Neural cell (in vitro differentiated cells): ENCODE measurements at regions not wholly inside any gene's neighbourhood (a gene's known extent, or its start where the extent isn't known, plus 50 kb on each side); places are given as distances from the start of the nearest gene placed in this dataset.

Experiments
- H2AFZ ChIP-seq: fragments of 200-600, 300-800 bp; sonication (generic), shearing (Covaris generic); 2 replicates; pipeline ENCODE4 v1.6.0; 2014; ENCODE audit warnings: low read depth, mild to moderate bottlenecking, antibody characterized with exemption, low read length, moderate library complexity
- H3F3A ChIP-seq: fragments of 200-600 bp; shearing (Covaris generic); 2 replicates; pipeline ENCODE4 v1.6.1; 2016; ENCODE audit warnings: mild to moderate bottlenecking, moderate library complexity, mixed read lengths, antibody characterized with exemption, low read length; ENCODE audit not compliant: insufficient read depth, poor library complexity, severe bottlenecking
- H3K27ac ChIP-seq: fragments of 200-600, 300-800 bp; sonication (generic), shearing (Covaris generic); 2 replicates; pipeline ENCODE4 v1.5.1; 2014; ENCODE audit warnings: mild to moderate bottlenecking, low read length, moderate library complexity
- H3K27me3 ChIP-seq: fragments of 300-800, 200-600 bp; sonication (generic), shearing (Covaris generic); 2 replicates; pipeline ENCODE4 v1.6.0; 2014; ENCODE audit warnings: mild to moderate bottlenecking, low read depth, low read length, moderate library complexity; ENCODE audit not compliant: insufficient read depth
- H3K36me3 ChIP-seq: fragments of 300-800, 200-600 bp; sonication (generic), shearing (Covaris generic); 2 replicates; pipeline ENCODE4 v1.5.1; 2014; ENCODE audit warnings: mild to moderate bottlenecking, antibody characterized with exemption, low read length, moderate library complexity; ENCODE audit not compliant: insufficient read depth
- H3K4me2 ChIP-seq: fragments of 300-800, 200-600 bp; sonication (generic), shearing (Covaris generic); 2 replicates; pipeline ENCODE4 v1.6.0; 2014; ENCODE audit warnings: mild to moderate bottlenecking, low read length
- H3K4me3 ChIP-seq: fragments of 300-800, 200-600 bp; sonication (generic), shearing (Covaris generic); 2 replicates; pipeline ENCODE4 v1.5.1; 2014; ENCODE audit warnings: mild to moderate bottlenecking, low read length, moderate library complexity
- H3K79me2 ChIP-seq: fragments of 200-600 bp; shearing (Covaris generic); replicated peaks from 2 replicates; pipeline ENCODE4 v1.6.0; 2014; ENCODE audit warnings: mild to moderate bottlenecking, low read length, moderate library complexity; ENCODE audit not compliant: insufficient read depth
- H3K9ac ChIP-seq: fragments of 300-800, 200-600 bp; sonication (generic), shearing (Covaris generic); 2 replicates; pipeline ENCODE4 v1.6.1; 2016; ENCODE audit warnings: mild to moderate bottlenecking, low read length, mixed read lengths
- H3K9me2 ChIP-seq: fragments of 200-600 bp; shearing (Covaris generic); 2 replicates; pipeline ENCODE4 v1.6.1; 2016; ENCODE audit warnings: mild to moderate bottlenecking, low read length, mixed read lengths; ENCODE audit not compliant: insufficient read depth
- H3K9me3 ChIP-seq: fragments of 200-600, 300-800 bp; sonication (generic), shearing (Covaris generic); 2 replicates; pipeline ENCODE4 v1.6.1; 2016; ENCODE audit warnings: mild to moderate bottlenecking, mixed run types, low read length, moderate library complexity, mixed read lengths
- H4K20me1 ChIP-seq: fragments of 200-600 bp; shearing (Covaris generic); 2 replicates; pipeline ENCODE4 v1.6.1; 2016; ENCODE audit warnings: mild to moderate bottlenecking, mixed run types; ENCODE audit not compliant: insufficient read depth
- EP300 ChIP-seq: fragments of 450-650 bp; conservative IDR thresholded peaks from 2 replicates; pipeline ENCODE4 v1.6.1; 2014; ENCODE audit warnings: antibody characterized with exemption, mild to moderate bottlenecking, moderate library complexity; ENCODE audit not compliant: poor library complexity, severe bottlenecking
- EZH2 ChIP-seq: fragments of 200-600, 300-800 bp; shearing (Covaris generic), sonication (generic); IDR thresholded peaks from 2 replicates; pipeline ENCODE4 v1.6.1; 2014; ENCODE audit warnings: antibody characterized with exemption, low read length, borderline replicate concordance, mild to moderate bottlenecking; ENCODE audit not compliant: insufficient read depth, poor library complexity, severe bottlenecking
- MXI1 ChIP-seq: fragments of 450-650 bp; conservative IDR thresholded peaks from 2 replicates; pipeline ENCODE4 v1.6.1; 2014; ENCODE audit warnings: antibody characterized with exemption, mild to moderate bottlenecking; ENCODE audit not compliant: poor library complexity, severe bottlenecking
- POLR2AphosphoS5 ChIP-seq: IDR thresholded peaks from 2 replicates; pipeline ENCODE4 v1.6.1; 2012
- RAD21 ChIP-seq: fragments of 450-650 bp; conservative IDR thresholded peaks from 2 replicates; pipeline ENCODE4 v1.6.1; 2014; ENCODE audit warnings: antibody characterized with exemption, mild to moderate bottlenecking, moderate library complexity
- REST ChIP-seq: IDR thresholded peaks from 2 replicates; pipeline ENCODE4 v1.6.1; 2012; ENCODE audit warnings: borderline replicate concordance
- SMC3 ChIP-seq: fragments of 450-650 bp; conservative IDR thresholded peaks from 2 replicates; pipeline ENCODE4 v1.6.1; 2014; ENCODE audit warnings: antibody characterized with exemption, mild to moderate bottlenecking, moderate library complexity; ENCODE audit not compliant: poor library complexity
- TAF1 ChIP-seq: IDR thresholded peaks from 2 replicates; pipeline ENCODE4 v1.6.1; 2012; ENCODE audit warnings: low read depth
- TF ChIP-seq, protein P1 (sequence below): fragments of 450-650 bp; IDR thresholded peaks from 2 replicates; pipeline ENCODE4 v1.5.1; 2014; ENCODE audit warnings: antibody characterized with exemption, mild to moderate bottlenecking, moderate library complexity; ENCODE audit not compliant: poor library complexity, severe bottlenecking

DNA sequence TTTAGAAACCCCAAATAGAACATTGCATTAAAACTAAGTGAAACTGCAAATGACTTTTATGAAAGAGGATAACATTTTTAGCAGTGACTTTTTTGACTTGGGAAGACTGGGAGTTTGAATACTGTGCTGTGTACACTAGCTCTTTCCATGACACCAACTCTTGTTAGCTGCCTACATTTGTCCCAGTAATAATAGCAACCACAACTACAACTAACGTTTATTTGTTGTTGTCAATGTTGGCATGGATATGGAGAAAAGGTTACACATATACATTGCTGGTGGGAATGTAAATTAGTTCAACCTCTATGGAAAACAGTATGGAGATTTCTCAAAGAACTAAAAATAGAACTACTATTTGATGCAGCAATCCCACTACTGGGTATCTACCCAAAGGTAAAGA lies 329.6 kb upstream of the ADAMTS9 start (continued):
- TF ChIP-seq, protein P1, sequence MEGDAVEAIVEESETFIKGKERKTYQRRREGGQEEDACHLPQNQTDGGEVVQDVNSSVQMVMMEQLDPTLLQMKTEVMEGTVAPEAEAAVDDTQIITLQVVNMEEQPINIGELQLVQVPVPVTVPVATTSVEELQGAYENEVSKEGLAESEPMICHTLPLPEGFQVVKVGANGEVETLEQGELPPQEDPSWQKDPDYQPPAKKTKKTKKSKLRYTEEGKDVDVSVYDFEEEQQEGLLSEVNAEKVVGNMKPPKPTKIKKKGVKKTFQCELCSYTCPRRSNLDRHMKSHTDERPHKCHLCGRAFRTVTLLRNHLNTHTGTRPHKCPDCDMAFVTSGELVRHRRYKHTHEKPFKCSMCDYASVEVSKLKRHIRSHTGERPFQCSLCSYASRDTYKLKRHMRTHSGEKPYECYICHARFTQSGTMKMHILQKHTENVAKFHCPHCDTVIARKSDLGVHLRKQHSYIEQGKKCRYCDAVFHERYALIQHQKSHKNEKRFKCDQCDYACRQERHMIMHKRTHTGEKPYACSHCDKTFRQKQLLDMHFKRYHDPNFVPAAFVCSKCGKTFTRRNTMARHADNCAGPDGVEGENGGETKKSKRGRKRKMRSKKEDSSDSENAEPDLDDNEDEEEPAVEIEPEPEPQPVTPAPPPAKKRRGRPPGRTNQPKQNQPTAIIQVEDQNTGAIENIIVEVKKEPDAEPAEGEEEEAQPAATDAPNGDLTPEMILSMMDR: no peak

- no peak overlapping the region for H3K9ac ChIP-seq
- H3K27ac ChIP-seq: no peak overlapping the region
- H3K79me2 ChIP-seq: no peaks in the 10 kb centered on the region
- no peaks in the 10 kb centered on the region for H4K20me1 ChIP-seq
- H3K9me2 ChIP-seq: no peaks in the 10 kb centered on the region
- TF ChIP-seq EZH2 (no peak), POLR2AphosphoS5 (no peak), RAD21 (no peak), MXI1 (no peak), REST (no peak), TAF1 (no peak), EP300 (no peak), SMC3 (no peak)
- TF ChIP-seq, protein P1: no peak
- no peaks in the 10 kb centered on the region for H3K27me3 ChIP-seq
- no peak overlapping the region for H2AFZ ChIP-seq
- H3K9me3 ChIP-seq: no peaks in the 10 kb centered on the region
- H3K4me3 ChIP-seq: no peak overlapping the region
- no peak overlapping the region for H3K4me2 ChIP-seq
- H3K36me3 ChIP-seq: no peaks in the 10 kb centered on the region
- H3F3A ChIP-seq: no peaks in the 10 kb centered on the region
These were observed 327.9 kb upstream of the ADAMTS9 start for GRCh38 chr3:65015711-65016110.

DNA sequence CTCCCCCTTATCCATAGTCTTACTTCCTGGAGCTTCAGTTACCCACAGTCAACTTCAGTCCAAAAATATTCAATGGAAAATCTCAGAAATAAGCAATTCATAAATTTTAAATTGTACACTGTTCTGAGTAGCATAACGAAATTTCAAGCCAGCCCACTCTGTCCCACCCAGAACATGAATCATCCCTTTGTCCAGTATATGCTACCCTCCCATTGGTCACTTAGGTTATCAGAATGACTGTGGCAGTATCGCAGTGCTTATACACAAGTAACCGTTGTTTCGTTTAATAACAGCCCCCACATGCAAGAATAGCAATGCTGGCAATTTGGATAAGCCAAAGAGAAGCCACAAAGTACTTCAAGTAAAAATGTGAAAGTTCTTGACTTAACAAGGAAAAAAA lies 325.3 kb upstream of the ADAMTS9 start:
- no peak overlapping the region for H3K9ac ChIP-seq
- TF ChIP-seq MXI1 (no peak), TAF1 (no peak), SMC3 (no peak), RAD21 (no peak), EZH2 (no peak), POLR2AphosphoS5 (no peak), REST (no peak), EP300 (no peak)
- TF ChIP-seq, protein P1: no peak

More for the DNA sequence above, 325.3 kb upstream of the ADAMTS9 start:
- no peaks in the 10 kb centered on the region for H3K27me3 ChIP-seq
- no peak overlapping the region for H3K4me3 ChIP-seq
- no peak overlapping the region for H3K27ac ChIP-seq
- no peaks in the 10 kb centered on the region for H4K20me1 ChIP-seq
- no peak overlapping the region for H2AFZ ChIP-seq
- H3K79me2 ChIP-seq: no peaks in the 10 kb centered on the region
- H3K9me3 ChIP-seq: no peaks in the 10 kb centered on the region
- no peaks in the 10 kb centered on the region for H3K9me2 ChIP-seq
- H3K4me2 ChIP-seq: no peak overlapping the region
- no peaks in the 10 kb centered on the region for H3K36me3 ChIP-seq
- H3F3A ChIP-seq: no peaks in the 10 kb centered on the region
